DND-41 (cell line): ENCODE measurements at regions not wholly inside any gene's neighbourhood (a gene's known extent, or its start where the extent isn't known, plus 50 kb on each side); places are given as distances from the start of the nearest gene placed in this dataset.

Experiments
- ATAC-seq: fragments of 200-7000 bp; cut with Tn5 transposase; 3 replicates; pipeline ENCODE4 v1.9.1; 2021; ENCODE audit warnings: low read depth; ENCODE audit not compliant: insufficient read depth
- DNase-seq: peaks from one replicate; pipeline ENCODE4 v3.0.0-alpha.2; 2020
- H2AFZ ChIP-seq: 2 replicates; pipeline ENCODE4 v1.6.0; 2012; ENCODE audit warnings: low read depth, low read length
- H3K27ac ChIP-seq: 2 replicates; pipeline ENCODE4 v1.5.1; 2012; ENCODE audit warnings: low read length, inconsistent platforms
- H3K27me3 ChIP-seq: fragments of 200-600 bp; sonication (generic); 2 replicates; pipeline ENCODE4 v1.6.0; 2012; ENCODE audit warnings: low read length, mild to moderate bottlenecking, inconsistent platforms; ENCODE audit not compliant: insufficient read depth, poor library complexity
- H3K36me3 ChIP-seq: 2 replicates; pipeline ENCODE4 v1.5.1; 2012; ENCODE audit warnings: low read length, inconsistent platforms; ENCODE audit not compliant: insufficient read depth
- H3K4me1 ChIP-seq: 2 replicates; pipeline ENCODE4 v1.5.1; 2012; ENCODE audit warnings: mild to moderate bottlenecking, low read length; ENCODE audit not compliant: insufficient read depth
- H3K4me2 ChIP-seq: 2 replicates; pipeline ENCODE4 v1.6.0; 2012; ENCODE audit warnings: mild to moderate bottlenecking, moderate library complexity, low read length, inconsistent platforms; ENCODE audit not compliant: insufficient read depth
- H3K4me3 ChIP-seq, 2 experiments: fragments of 200-600 bp in 1 of 2; shearing (Covaris generic) in 1 of 2; 2 replicates each; pipeline ENCODE4 v1.5.1; 2012 to 2016; ENCODE audit warnings: inconsistent platforms in 2 of 2, low read length in 2 of 2, mild to moderate bottlenecking in 2 of 2, low read depth in 1 of 2, moderate library complexity in 1 of 2
- H3K79me2 ChIP-seq: 2 replicates; pipeline ENCODE4 v1.6.0; 2012; ENCODE audit warnings: low read length, inconsistent platforms; ENCODE audit not compliant: insufficient read depth
- H3K9ac ChIP-seq: 2 replicates; pipeline ENCODE4 v1.6.0; 2012; ENCODE audit warnings: low read depth, mild to moderate bottlenecking, inconsistent platforms, low read length, moderate library complexity
- H3K9me3 ChIP-seq: 2 replicates; pipeline ENCODE4 v1.5.1; 2012; ENCODE audit warnings: low read length, moderate library complexity, mild to moderate bottlenecking, inconsistent platforms; ENCODE audit not compliant: insufficient read depth, severe bottlenecking
- H4K20me1 ChIP-seq: 2 replicates; pipeline ENCODE4 v1.6.0; 2012; ENCODE audit warnings: low read length; ENCODE audit not compliant: insufficient read depth
- CTCF ChIP-seq: IDR thresholded peaks from 2 replicates; pipeline ENCODE4 v1.5.1; 2012; ENCODE audit warnings: borderline replicate concordance, low read length, moderate library complexity, mild to moderate bottlenecking; ENCODE audit not compliant: poor library complexity, severe bottlenecking; ENCODE audit errors: extremely low read depth
- EZH2 ChIP-seq: IDR thresholded peaks from 3 replicates; pipeline ENCODE4 v1.6.1; 2012; ENCODE audit warnings: borderline replicate concordance, low read depth, mild to moderate bottlenecking, moderate library complexity, low read length, inconsistent platforms; ENCODE audit not compliant: severe bottlenecking

DNA sequence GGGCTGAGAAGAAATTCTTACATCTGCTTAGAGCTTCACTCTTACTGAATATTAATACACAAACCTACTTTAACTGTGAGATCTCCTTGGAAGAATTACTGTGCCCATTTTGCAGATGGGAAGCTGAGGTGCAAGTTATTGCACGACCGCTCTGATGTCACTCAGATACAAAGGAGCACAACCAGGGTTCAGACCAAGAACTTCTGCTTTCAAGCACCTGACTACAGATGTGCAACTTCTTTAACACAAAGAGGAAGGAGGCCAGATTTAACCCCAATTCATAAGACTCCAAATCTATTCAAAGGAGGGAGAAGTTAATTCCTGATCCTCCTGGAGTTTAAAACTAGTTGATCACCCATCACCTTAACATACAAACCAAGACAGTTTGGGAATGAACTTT, 232.6 kb downstream of the VRK1 start:
- no peak for ATAC-seq

DNA sequence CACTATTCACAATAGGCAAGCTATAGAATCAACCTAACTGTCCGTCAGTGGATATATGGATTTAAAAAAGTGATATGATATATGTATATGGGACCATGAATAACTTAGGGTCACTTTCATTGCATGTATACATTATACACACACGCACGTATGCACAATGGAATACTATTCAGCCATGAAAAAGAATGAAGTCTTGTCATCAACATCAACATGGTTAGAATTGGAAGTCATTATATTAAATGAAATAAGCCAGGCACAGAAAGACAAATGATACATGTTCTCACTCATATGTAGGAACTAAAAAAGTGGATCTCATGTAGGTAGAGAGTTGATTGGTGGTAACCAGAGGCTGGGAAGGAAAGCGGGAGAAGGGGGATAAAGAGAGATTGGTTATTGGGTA, 234.3 kb downstream of the VRK1 start:
- Histone ChIP-seq H3K27ac (no peak overlapping the region), H3K36me3 (no peaks in the 10 kb centered on the region), H3K79me2 (no peaks in the 10 kb centered on the region), H3K27me3 (no peaks in the 10 kb centered on the region), H3K4me1 (no peaks in the 10 kb centered on the region), H4K20me1 (no peaks in the 10 kb centered on the region), H3K9me3 (no peaks in the 10 kb centered on the region), H3K4me2 (no peak overlapping the region), H3K9ac (no peak overlapping the region), H2AFZ (no peak overlapping the region), H3K4me3 (no peak overlapping the region)
- DNase-seq (no peak), ATAC-seq (no peak)
- TF ChIP-seq EZH2 (no peak), CTCF (no peak)

More for the DNA sequence above, 232.6 kb downstream of the VRK1 start:
- no peak overlapping the region for H3K4me3 ChIP-seq
- H3K27ac ChIP-seq, result no peak overlapping the region
- no peaks in the 10 kb centered on the region for H3K9me3 ChIP-seq
- H3K79me2 ChIP-seq, result no peaks in the 10 kb centered on the region
- no peak overlapping the region for H2AFZ ChIP-seq
- no peaks in the 10 kb centered on the region for H4K20me1 ChIP-seq
- no peak overlapping the region for H3K9ac ChIP-seq
- H3K4me2 ChIP-seq, result no peak overlapping the region
- TF ChIP-seq CTCF (no peak), EZH2 (no peak)
- DNase-seq, result no peak
- no peaks in the 10 kb centered on the region for H3K27me3 ChIP-seq
- H3K4me1 ChIP-seq, result no peaks in the 10 kb centered on the region
- no peaks in the 10 kb centered on the region for H3K36me3 ChIP-seq

DNA sequence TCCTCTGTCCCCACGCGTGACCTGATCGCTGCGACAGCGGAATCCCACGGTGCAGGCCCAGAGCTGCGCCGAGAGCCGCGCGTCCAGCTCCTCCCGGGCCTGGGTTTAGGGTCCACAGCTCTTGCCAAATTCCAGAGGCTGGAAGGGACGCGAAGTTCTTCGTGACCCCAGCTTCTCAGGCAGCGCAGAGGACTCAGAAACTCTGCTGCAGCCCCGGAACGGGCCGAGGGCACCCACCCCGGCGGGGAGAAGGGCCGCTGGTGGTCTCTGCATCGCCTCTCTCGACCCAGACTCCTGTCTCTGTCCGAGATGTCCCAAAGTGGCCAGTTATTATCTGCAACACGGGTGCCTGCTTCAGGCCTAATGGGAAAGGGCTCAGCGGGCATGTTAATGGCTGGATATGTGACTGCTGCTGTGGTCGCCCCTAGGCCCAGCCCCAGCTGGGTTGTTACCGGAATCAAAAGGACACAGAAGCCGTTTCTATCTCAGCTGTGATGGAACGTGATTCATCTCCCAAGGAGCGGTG, 236.4 kb downstream of the VRK1 start:
- Histone ChIP-seq H3K9ac (no peak overlapping the region), H3K9me3 (no peaks in the 10 kb centered on the region), H3K4me3 (no peak overlapping the region), H3K79me2 (no peaks in the 10 kb centered on the region), H3K36me3 (no peaks in the 10 kb centered on the region), H2AFZ (no peak overlapping the region), H3K27ac (no peak overlapping the region), H3K4me1 (no peaks in the 10 kb centered on the region), H3K4me2 (no peak overlapping the region), H4K20me1 (no peaks in the 10 kb centered on the region), H3K27me3 (no peaks in the 10 kb centered on the region)
- no peak for DNase-seq
- no peak for TF ChIP-seq EZH2
- TF ChIP-seq CTCF, result no peak
- no peak for ATAC-seq
